Hepatic stellate cell (primary cell): ENCODE measurements at regions not wholly inside any gene's neighbourhood (a gene's known extent, or its start where the extent isn't known, plus 50 kb on each side); places are given as distances from the start of the nearest gene placed in this dataset.
A peak's percentile ranks its signal among the peaks of the same experiment; 100 is the strongest.
"Not testable (repeated sequence)": the region's sequence is repeated elsewhere in the genome, so short reads cannot be mapped to it uniquely, and the experiment has no call there.

Experiments
- DNase-seq: peaks from one replicate; pipeline ENCODE4 v3.0.0; 2011; ENCODE audit warnings: low spot score

DNA sequence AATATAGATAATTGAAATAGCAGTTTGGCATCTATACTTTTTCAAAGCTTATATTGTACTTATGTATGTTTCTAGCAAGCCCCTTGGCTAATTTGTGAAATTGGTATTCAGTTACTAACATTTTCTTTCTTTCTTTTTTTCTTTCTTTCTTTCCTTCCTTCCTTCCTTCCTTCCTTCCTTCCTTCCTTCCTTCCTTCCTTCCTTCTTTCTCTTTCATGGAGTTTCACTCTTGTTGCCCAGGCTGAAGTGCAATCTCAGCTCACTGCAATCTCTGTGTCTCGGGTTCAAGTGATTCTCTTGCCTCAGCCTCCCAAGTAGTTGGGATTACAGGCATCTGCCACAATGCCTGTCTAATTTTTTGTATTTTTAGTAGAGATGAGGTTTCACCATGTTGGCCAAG lies 215.4 kb downstream of the NNT start:
- not testable (repeated sequence) for DNase-seq

DNA sequence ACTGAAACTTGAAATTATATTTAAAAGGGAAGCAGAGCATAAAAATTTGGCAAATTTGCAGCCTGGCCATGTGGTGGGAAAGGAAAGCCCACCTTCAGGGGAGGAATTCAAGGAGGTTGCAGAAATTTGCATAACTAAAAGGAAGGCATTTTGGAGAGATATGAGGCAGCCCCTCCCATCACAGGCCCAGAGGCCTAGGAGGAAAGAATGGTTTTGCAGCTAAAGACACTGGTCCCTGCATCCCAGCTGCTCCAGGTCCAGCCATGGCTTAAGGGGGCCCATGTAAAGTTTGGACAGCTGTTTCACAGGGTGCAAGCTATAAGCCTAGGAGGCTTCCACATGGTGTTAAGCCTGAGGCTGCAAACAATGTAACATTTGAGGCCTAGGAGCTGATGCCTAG lies 212.5 kb downstream of the NNT start:
- DNase-seq, result no peak

DNA sequence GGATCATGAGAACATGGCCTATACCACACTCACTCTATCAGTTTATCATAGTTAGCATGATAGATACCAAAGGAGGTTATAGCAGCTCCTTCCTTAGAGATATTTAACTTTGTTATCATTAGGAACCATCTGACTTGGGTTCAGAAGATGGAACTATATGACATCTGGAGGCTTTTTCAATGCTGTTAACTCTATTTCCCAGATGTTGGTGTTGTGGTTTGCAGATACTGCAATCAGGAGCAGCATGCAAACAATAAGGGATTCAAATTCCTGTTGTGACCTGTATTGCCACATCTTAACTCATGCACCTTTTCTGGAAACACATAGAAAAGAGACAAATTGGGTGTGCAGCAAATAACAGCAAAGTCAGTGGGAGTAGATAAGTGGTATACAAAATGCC lies 201.7 kb downstream of the NNT start:
- DNase-seq, result no peak

DNA sequence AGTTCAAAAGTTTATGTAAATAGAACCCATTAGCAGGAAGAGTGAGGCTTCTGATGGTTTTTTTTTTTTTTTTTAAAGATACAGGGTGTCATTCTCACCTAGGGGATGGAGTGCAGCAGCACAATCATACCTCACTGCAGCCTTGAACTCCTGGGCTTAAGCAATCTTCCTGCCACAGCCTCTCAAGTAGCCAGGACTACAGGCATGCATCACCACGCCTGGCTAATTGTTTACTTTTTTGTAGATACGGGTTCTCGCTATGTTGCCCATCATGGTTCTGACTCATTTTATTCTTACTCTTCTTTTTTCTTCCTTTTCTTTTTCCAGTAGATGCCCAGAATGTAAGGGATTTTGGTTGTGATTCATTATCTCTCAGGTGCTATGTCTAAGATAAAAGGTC lies 201.1 kb downstream of the NNT start:
- DNase-seq, result no peak

GRCh38 chr5:43802651-43803050 lies 199.7 kb downstream of the NNT start:
- no peak for DNase-seq

DNA sequence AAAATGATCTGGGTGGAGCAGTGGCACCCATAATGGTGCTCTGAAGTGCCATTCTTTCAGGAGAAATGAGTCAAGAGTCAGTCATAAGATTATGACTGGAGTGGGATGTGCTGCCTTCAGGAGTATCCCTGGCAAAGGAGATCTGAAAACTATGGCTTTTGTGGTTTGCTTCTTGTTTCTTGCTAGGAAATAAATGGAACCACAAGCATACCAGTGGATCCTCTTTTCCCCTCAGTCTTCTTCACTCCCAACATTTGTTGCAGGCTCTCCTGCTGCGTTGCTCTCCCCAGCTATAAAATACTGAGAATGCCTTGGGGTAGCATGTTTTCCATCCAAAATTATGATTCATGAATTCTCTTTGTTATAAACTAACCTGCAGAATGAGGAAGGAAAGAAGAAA lies 199.1 kb downstream of the NNT start:
- DNase-seq, result no peak

DNA sequence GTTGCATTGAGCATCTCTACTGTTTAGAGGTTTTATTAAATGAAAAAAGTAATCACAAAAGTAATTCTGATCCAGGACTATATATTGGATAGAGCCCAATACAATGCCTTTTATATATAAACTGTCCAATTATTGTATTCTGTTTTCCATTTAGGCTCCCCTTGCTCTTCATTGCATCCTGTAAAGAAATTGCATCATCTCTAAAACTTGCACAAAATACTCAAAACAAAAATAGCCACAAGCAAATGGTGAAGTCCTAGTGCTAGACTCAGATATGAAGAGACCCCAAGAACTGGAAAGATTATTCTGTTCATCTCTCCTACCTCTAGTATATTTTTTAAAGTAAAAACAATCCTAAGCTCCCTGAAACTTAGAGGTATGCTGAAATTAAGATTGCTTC lies 195.8 kb downstream of the NNT start:
- DNase-seq, result no peak

DNA sequence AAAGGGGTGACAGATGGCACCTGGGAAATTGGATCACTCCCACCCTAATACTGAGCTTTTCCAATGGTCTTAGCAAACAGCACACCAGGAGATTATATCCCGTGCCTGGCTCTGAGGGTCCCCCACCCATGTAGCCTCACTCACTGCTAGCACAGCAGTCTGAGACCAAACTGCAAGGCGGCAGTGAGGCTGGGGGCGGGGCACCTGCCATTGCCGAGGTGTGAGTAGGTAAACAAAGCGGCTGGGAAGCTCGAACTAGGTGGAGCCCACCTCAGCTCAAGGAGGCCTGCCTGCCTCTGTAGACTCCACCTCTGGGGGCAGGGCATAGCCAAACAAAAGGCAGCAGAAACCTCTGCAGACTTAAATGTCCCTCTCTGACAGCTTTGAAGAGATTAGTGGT lies 188.9 kb downstream of the NNT start:
- DNase-seq, result not testable (repeated sequence)

DNA sequence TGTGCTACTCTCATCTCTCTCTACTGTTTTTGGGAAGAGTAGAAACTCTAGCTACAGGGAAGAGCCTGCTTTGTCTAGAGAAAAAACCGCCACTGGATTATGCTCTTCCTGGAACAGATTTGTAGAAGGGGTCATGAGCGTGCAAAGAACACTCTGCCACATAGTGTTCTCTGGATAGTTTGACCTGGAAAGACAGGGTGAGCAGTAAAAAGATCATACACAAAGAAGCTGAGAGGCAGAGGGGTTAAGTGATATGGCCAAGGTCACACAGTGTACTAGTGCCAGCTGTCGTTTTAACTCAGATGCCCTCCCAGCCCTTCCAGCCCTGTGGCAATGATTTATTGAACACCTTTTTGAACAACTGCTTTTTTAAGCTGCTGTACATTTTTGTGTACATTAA lies 182.2 kb downstream of the NNT start:
- DNase-seq, result no peak

DNA sequence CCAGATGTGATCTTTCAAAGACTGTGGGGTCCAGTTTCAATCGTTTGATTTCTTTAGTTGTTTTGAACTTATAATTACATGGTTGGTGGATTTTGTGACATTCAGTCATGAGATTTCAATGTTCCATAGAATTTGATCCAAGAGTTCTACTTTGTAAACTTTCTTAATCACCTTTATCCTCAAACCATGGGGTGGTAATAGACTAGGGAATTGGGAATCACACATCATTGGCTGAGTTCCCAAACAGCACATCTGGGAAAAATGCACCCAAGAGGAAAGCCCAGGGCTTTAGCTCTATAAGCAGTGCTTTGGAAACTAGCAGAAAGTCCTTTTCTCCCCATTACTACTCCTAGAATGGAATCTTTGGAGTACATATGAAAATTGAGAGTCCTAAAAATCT lies 177.6 kb downstream of the NNT start:
- DNase-seq, result no peak

GRCh38 chr5:43774881-43775399 lies 172.0 kb downstream of the NNT start:
- DNase-seq, result no peak

DNA sequence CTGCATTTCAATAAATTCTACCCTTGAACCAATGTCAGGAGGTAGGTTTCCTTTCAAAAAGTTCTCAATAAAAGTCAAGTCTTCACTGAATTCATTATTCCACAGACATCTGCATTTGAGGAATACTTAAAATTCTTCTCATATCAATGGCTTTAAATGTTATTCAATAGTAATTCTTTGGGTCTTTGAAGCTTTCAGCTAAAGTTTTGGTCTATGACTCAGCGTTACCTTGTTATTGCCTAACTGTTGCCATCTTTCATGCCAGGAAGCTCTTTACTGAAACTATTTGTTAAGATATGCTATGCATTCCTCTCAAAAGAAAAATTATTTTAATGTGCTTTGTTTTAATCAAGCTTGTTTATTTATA lies 170.5 kb downstream of the NNT start:
- DNase-seq, result no peak

GRCh38 chr5:43772764-43773477 lies 169.9 kb downstream of the NNT start:
- DNase-seq, result no peak

- no peak for DNase-seq
Measured at GRCh38 chr5:43772458-43772763, 169.4 kb downstream of the NNT start.

DNA sequence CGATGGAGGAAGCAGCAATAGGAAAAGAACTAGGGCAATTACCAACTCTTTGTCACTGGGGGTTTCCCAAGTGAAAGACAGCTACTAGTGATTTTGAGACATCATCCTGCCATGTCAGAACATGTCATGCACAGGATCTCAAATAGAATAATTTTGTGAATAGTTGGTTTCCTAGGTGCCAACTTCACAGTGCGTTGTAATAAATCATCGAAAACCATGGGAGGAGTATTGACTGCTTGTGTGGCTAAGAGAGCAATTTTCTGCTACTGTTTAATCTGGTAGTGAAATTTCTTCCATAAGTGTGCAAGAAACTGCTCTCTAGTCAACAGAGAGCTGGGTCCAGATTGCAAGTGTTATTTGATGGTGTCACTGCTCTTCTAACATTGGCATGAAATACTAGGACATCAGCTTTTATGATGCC lies 168.6 kb downstream of the NNT start:
- no peak for DNase-seq

DNA sequence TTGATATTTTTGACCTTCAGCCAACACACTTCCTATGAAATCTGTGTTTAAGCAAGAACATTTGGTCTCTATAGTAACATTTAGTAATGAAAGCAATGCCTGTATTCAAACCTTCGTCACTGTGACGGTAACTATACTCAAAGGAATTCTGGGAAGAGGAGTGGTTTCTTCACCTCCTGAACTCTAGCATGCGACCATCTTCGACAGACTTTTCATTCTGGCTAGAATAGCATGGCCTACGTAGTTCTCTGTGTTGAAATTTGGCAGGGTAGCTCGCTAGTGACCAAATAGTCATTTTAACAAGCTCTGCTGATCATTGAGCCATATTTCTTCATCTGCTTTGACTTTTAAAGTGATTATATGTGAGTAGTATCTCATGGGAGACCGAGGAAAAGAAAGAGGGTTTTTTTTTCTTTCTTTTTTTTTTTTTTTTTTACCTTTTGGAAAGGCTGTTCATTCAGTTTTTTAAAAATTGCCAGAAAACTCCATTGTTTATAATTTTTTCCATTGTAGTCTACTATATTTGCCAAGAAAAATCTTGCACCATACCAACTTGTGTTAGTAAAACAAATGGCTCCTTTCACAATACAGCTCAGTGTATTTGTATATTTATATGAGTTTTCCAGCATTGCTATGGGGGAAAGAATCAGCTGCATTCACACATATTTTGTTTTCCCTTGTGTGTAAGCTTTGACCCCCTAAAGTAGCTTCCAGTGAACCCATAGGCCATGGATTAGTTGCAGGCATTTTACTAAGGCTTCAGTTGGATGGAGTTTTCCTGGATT lies 166.8 kb downstream of the NNT start:
- DNase-seq, result peak; percentile 22
